ENCODE measurements at regions not wholly inside any gene's neighbourhood (a gene's known extent, or its start where the extent isn't known, plus 50 kb on each side); places are given as distances from the start of the nearest gene placed in this dataset.
A peak's percentile ranks its signal among the peaks of the same experiment; 100 is the strongest.
"Not testable (repeated sequence)": the region's sequence is repeated elsewhere in the genome, so short reads cannot be mapped to it uniquely, and the experiment has no call there.

GRCh38 chr1:80523861-80524260, 1276.9 kb upstream of the ADGRL2 start:
- Histone ChIP-seq H3K36me3 (ENCODE audit: control insufficient read depth in 4 of 4, insufficient read depth in 4 of 4, low read length in 4 of 4) (no peaks in the 10 kb centered on the region), H3K4me3 (no peak overlapping the region), H3K27me3 (ENCODE audit: control insufficient read depth in 3 of 3, insufficient read depth in 3 of 3, low read length in 2 of 3) (no peaks in the 10 kb centered on the region), H3K9me3 (ENCODE audit: control insufficient read depth in 4 of 4, insufficient read depth in 3 of 4, low read length in 3 of 4) (no peaks in the 10 kb centered on the region), H3K4me1 (ENCODE audit: control insufficient read depth in 5 of 5, insufficient read depth in 5 of 5, low read length in 5 of 5) (peaks cover 0 to 2% (median 0%) of the 10 kb centered on the region in 5 donors), H3K27ac (ENCODE audit: low read depth in 1 of 2, low read length in 1 of 2) (no peak overlapping the region), H3K9ac (ENCODE audit: insufficient read depth in 1 of 2, low read length in 2 of 2) (no peak overlapping the region)
- no peak for ATAC-seq (ENCODE audit: insufficient read depth, low FRiP score)
- WGBS, 2 donors: 48 to 74% methylated on average over 1 of the region's 1 CpG
- no peak for TF ChIP-seq CTCF (IDR thresholded peaks at IDR 0.05; ENCODE audit: control extremely low read depth, extremely low read depth)
- peak in 2 of 3 donors; percentile 54 to 79 for DNase-seq

GRCh38 chr1:80523071-80523470, 1277.7 kb upstream of the ADGRL2 start:
- not testable (repeated sequence) for H3K9ac ChIP-seq (ENCODE audit: insufficient read depth in 1 of 2, low read length in 2 of 2); H3K27me3 ChIP-seq (ENCODE audit: control insufficient read depth in 3 of 3, insufficient read depth in 3 of 3, low read length in 2 of 3); H3K36me3 ChIP-seq (ENCODE audit: control insufficient read depth in 4 of 4, insufficient read depth in 4 of 4, low read length in 4 of 4); H3K4me3 ChIP-seq; H3K27ac ChIP-seq (ENCODE audit: low read depth in 1 of 2, low read length in 1 of 2); ATAC-seq (ENCODE audit: insufficient read depth, low FRiP score); H3K4me1 ChIP-seq (ENCODE audit: control insufficient read depth in 5 of 5, insufficient read depth in 5 of 5, low read length in 5 of 5); H3K9me3 ChIP-seq (ENCODE audit: control insufficient read depth in 4 of 4, insufficient read depth in 3 of 4, low read length in 3 of 4); DNase-seq

GRCh38 chr1:80520949-80521348, 1279.8 kb upstream of the ADGRL2 start:
- WGBS, 2 donors: 86 to 90% methylated on average over 1 of the region's 1 CpG
- Histone ChIP-seq H3K4me1 (ENCODE audit: control insufficient read depth in 5 of 5, insufficient read depth in 5 of 5, low read length in 5 of 5) (peaks cover 0 to 2% (median 0%) of the 10 kb centered on the region in 5 donors), H3K9ac (ENCODE audit: insufficient read depth in 1 of 2, low read length in 2 of 2) (no peak overlapping the region), H3K27me3 (ENCODE audit: control insufficient read depth in 3 of 3, insufficient read depth in 3 of 3, low read length in 2 of 3) (no peaks in the 10 kb centered on the region), H3K27ac (ENCODE audit: low read depth in 1 of 2, low read length in 1 of 2) (no peak overlapping the region), H3K36me3 (ENCODE audit: control insufficient read depth in 4 of 4, insufficient read depth in 4 of 4, low read length in 4 of 4) (no peaks in the 10 kb centered on the region), H3K9me3 (ENCODE audit: control insufficient read depth in 4 of 4, insufficient read depth in 3 of 4, low read length in 3 of 4) (no peaks in the 10 kb centered on the region), H3K4me3 (no peak overlapping the region)
- no peak for TF ChIP-seq CTCF (IDR thresholded peaks at IDR 0.05; ENCODE audit: control extremely low read depth, extremely low read depth)
- no peak for ATAC-seq (ENCODE audit: insufficient read depth, low FRiP score)
- DNase-seq: no peak

GRCh38 chr1:80517062-80517461, 1283.7 kb upstream of the ADGRL2 start:
- no peak for DNase-seq
- TF ChIP-seq CTCF (IDR thresholded peaks at IDR 0.05; ENCODE audit: control extremely low read depth, extremely low read depth): no peak
- Histone ChIP-seq H3K4me1 (ENCODE audit: control insufficient read depth in 5 of 5, insufficient read depth in 5 of 5, low read length in 5 of 5) (no peaks in the 10 kb centered on the region), H3K9ac (ENCODE audit: insufficient read depth in 1 of 2, low read length in 2 of 2) (no peak overlapping the region), H3K27me3 (ENCODE audit: control insufficient read depth in 3 of 3, insufficient read depth in 3 of 3, low read length in 2 of 3) (no peaks in the 10 kb centered on the region), H3K4me3 (no peak overlapping the region), H3K36me3 (ENCODE audit: control insufficient read depth in 4 of 4, insufficient read depth in 4 of 4, low read length in 4 of 4) (no peaks in the 10 kb centered on the region), H3K27ac (ENCODE audit: low read depth in 1 of 2, low read length in 1 of 2) (no peak overlapping the region), H3K9me3 (ENCODE audit: control insufficient read depth in 4 of 4, insufficient read depth in 3 of 4, low read length in 3 of 4) (peaks cover 0 to 3% (median 0%) of the 10 kb centered on the region in 4 donors)
- ATAC-seq (ENCODE audit: insufficient read depth, low FRiP score): no peak
- 91 to 94% methylated on average over 1 of the region's 1 CpG for WGBS, 2 donors

All from lung (tissue), 11 donors.